ENCODE measurements at regions not wholly inside any gene's neighbourhood (a gene's known extent, or its start where the extent isn't known, plus 50 kb on each side); places are given as distances from the start of the nearest gene placed in this dataset.

GRCh38 chr10:47130491-47130890 is 169.5 kb upstream of the GDF10 start:
- no peak for TF ChIP-seq EZH2 (IDR thresholded peaks at IDR 0.05; ENCODE audit: low read length)
- TF ChIP-seq CTCF (optimal IDR thresholded peaks at IDR 0.05 in 1 of 3, IDR thresholded peaks at IDR 0.05 in 1 of 3, conservative IDR thresholded peaks at IDR 0.05 in 1 of 3; ENCODE audit: extremely low read depth in 1 of 3, insufficient read depth in 2 of 3, low read length in 3 of 3): no peak
